Ishikawa (cell line): ENCODE measurements at regions not wholly inside any gene's neighbourhood (a gene's known extent, or its start where the extent isn't known, plus 50 kb on each side); places are given as distances from the start of the nearest gene placed in this dataset.

Source experiments
- NFIC ChIP-seq: IDR thresholded peaks from 2 replicates; pipeline ENCODE4 v1.6.1; 2012
- RAD21 ChIP-seq: IDR thresholded peaks from 2 replicates; pipeline ENCODE4 v1.6.1; 2012; ENCODE audit warnings: low read depth
- YY1 ChIP-seq: IDR thresholded peaks from 2 replicates; pipeline ENCODE4 v1.6.1; 2012; ENCODE audit warnings: low read depth
- TF ChIP-seq, protein P1 (sequence below): IDR thresholded peaks from 2 replicates; pipeline ENCODE4 v1.6.1; 2012
- TF ChIP-seq, protein P2 (sequence below): IDR thresholded peaks from 2 replicates; pipeline ENCODE4 v1.6.1; 2012; ENCODE audit warnings: low read depth, mild to moderate bottlenecking
- TF ChIP-seq, protein P3 (sequence below): IDR thresholded peaks from 2 replicates; pipeline ENCODE4 v1.6.1; 2012

DNA sequence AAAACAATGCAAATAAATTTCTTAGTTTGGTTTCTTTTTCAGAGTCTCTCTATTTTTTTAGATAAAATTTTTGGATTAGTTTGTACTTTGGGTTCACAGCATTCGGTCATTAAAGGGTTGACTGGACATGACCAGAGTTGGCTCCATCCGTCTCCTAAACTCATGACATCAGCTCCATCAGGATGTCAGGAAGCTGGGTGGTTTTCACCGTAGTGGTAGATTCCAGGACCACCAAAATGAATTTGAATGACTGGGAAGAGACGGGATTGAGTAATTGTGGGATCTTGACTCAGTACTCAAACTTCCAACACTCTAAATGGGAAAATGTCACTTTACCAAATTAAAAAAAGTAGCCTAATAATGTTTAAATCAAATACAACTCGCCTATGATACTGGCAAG is 279.2 kb upstream of the DUSP10 start:
- TF ChIP-seq YY1 (no peak), RAD21 (no peak), NFIC (no peak)
- TF ChIP-seq, protein P1, sequence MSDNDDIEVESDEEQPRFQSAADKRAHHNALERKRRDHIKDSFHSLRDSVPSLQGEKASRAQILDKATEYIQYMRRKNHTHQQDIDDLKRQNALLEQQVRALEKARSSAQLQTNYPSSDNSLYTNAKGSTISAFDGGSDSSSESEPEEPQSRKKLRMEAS: no peak
- TF ChIP-seq, protein P2, sequence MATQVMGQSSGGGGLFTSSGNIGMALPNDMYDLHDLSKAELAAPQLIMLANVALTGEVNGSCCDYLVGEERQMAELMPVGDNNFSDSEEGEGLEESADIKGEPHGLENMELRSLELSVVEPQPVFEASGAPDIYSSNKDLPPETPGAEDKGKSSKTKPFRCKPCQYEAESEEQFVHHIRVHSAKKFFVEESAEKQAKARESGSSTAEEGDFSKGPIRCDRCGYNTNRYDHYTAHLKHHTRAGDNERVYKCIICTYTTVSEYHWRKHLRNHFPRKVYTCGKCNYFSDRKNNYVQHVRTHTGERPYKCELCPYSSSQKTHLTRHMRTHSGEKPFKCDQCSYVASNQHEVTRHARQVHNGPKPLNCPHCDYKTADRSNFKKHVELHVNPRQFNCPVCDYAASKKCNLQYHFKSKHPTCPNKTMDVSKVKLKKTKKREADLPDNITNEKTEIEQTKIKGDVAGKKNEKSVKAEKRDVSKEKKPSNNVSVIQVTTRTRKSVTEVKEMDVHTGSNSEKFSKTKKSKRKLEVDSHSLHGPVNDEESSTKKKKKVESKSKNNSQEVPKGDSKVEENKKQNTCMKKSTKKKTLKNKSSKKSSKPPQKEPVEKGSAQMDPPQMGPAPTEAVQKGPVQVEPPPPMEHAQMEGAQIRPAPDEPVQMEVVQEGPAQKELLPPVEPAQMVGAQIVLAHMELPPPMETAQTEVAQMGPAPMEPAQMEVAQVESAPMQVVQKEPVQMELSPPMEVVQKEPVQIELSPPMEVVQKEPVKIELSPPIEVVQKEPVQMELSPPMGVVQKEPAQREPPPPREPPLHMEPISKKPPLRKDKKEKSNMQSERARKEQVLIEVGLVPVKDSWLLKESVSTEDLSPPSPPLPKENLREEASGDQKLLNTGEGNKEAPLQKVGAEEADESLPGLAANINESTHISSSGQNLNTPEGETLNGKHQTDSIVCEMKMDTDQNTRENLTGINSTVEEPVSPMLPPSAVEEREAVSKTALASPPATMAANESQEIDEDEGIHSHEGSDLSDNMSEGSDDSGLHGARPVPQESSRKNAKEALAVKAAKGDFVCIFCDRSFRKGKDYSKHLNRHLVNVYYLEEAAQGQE: no peak
- TF ChIP-seq, protein P3, sequence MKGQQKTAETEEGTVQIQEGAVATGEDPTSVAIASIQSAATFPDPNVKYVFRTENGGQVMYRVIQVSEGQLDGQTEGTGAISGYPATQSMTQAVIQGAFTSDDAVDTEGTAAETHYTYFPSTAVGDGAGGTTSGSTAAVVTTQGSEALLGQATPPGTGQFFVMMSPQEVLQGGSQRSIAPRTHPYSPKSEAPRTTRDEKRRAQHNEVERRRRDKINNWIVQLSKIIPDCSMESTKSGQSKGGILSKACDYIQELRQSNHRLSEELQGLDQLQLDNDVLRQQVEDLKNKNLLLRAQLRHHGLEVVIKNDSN: no peak
